ENCODE measurements at regions not wholly inside any gene's neighbourhood (a gene's known extent, or its start where the extent isn't known, plus 50 kb on each side); places are given as distances from the start of the nearest gene placed in this dataset.

DNA sequence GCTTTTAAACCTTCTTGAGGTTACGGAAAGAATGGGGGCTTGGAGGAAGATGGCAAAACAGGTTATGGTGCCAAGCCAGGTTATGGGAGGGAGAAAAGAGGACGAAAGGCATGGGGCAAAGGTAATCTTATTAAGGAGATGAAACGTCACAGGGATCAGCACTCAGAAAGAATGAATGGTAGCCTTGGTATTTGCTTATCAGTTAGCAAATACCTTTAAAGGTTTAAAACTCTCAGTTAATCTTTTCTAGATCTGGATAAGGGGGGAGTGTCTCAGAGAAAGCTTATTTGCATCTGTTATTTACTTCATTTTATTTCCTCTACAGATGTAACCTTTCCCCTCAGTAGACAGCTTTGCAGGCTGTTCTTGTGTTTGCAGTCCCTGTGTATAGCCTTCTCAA, 55.5 kb upstream of the EEF1E1 start:
- DNase-seq (ENCODE audit: low spot score in 2 of 2), result no peak
- intact Hi-C loops (cut with DNase I; ENCODE audit: low total_unique reads), result no loop called here
- TF ChIP-seq CTCF (IDR thresholded peaks at IDR 0.05) (no peak), POLR2AphosphoS5 (IDR thresholded peaks at IDR 0.05) (no peak), POLR2A (IDR thresholded peaks at IDR 0.05) (no peak)
- no peaks in the 10 kb centered on the region for H3K27me3 ChIP-seq
- no peaks in the 10 kb centered on the region for H3K36me3 ChIP-seq
- no peaks in the 10 kb centered on the region for H3K9me3 ChIP-seq
- H3K4me1 ChIP-seq, result no peaks in the 10 kb centered on the region
- H3K27ac ChIP-seq, result no peak overlapping the region
- H3K4me3 ChIP-seq, result no peak overlapping the region

- DNase-seq (ENCODE audit: low spot score in 2 of 2), result no peak
These were observed 53.1 kb upstream of the EEF1E1 start for GRCh38 chr6:8155259-8156012.

More at GRCh38 chr6:8155259-8156012, 53.1 kb upstream of the EEF1E1 start:
- intact Hi-C loops (cut with DNase I; ENCODE audit: low total_unique reads), result no loop called here
- H3K9me3 ChIP-seq, result no peaks in the 10 kb centered on the region
- H3K4me1 ChIP-seq, result no peaks in the 10 kb centered on the region
- no peaks in the 10 kb centered on the region for H3K36me3 ChIP-seq
- no peak overlapping the region for H3K4me3 ChIP-seq
- H3K27me3 ChIP-seq, result no peaks in the 10 kb centered on the region
- no peak for TF ChIP-seq CTCF (IDR thresholded peaks at IDR 0.05)
- no peak for TF ChIP-seq POLR2A (IDR thresholded peaks at IDR 0.05)
- TF ChIP-seq POLR2AphosphoS5 (IDR thresholded peaks at IDR 0.05), result no peak
- no peak overlapping the region for H3K27ac ChIP-seq
